HG03060 (cell line): ENCODE measurements at regions not wholly inside any gene's neighbourhood (a gene's known extent, or its start where the extent isn't known, plus 50 kb on each side); places are given as distances from the start of the nearest gene placed in this dataset.

Source experiments
- ATAC-seq: cut with Tn5 transposase; IDR thresholded peaks from one replicate; pipeline ENCODE4 v1.9.1; 2021; ENCODE audit warnings: low read depth, moderate number of reproducible peaks; ENCODE audit not compliant: unreplicated experiment

- ATAC-seq = no peak
Measured at GRCh38 chr2:8614646-8615045, 67.2 kb upstream of the ID2 start.

DNA sequence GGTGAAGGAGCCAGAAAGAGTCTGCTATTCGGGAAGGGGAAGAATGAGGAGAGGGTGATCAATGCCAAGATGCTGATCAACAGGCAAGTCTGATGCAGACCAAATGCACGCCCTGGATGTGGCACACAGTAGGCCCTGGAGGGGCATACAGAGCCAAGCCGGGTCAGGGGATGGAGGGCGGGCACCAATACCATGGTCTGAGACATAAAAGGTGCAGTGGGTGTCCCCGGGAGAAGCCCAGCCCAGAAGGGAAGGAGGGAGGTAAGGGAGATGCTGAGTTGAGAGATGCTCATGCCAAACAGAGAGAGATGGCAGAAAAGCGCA, 66.6 kb upstream of the ID2 start:
- no peak for ATAC-seq

GRCh38 chr2:8615576-8616281, 66.1 kb upstream of the ID2 start:
- no peak for ATAC-seq

DNA sequence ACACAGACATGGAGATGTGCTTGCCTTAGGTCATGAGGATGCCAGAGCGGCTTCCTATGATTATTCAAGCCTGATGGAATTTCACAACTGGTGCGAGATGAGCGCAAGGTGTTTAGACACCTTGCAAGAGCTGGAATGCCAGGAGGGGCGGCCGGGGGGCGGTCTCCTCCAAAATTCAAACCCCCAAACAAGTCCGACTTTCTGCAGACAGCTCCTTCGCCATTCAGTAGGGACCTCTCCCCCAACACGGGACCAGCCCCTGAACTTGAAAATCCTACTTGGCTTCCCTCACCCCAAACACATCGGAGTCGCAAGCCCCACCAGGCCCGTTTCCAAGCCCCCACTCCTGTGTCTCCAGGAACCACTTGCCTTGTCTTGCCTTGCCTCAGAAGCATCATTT, 64.8 kb upstream of the ID2 start:
- ATAC-seq = no peak

- ATAC-seq = no peak
Measured at GRCh38 chr2:8617590-8617989, 64.3 kb upstream of the ID2 start.

DNA sequence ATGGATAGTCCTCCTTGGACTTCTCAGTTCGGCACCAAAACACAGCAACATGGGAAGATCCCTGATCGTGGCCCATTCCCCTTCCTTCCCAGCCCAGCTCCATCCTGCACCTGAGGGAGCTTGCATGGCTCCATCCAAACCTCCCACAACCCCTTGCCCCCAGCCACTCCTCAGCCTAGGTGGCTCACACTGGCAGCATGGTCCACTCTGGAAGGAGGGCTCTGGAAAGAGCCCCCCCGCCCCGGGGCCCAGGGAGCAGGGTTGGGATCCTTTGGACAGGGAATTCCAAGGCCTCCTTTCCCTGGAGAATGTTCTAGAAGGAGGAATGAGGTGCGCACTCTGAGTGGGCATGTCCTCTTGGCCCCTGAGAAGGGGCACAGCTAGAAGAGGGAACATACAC, 62.8 kb upstream of the ID2 start:
- ATAC-seq = no peak

GRCh38 chr2:8620611-8621382, 61.1 kb upstream of the ID2 start:
- ATAC-seq = no peak

- ATAC-seq = no peak
Measured at GRCh38 chr2:8622199-8622911, 59.5 kb upstream of the ID2 start.

DNA sequence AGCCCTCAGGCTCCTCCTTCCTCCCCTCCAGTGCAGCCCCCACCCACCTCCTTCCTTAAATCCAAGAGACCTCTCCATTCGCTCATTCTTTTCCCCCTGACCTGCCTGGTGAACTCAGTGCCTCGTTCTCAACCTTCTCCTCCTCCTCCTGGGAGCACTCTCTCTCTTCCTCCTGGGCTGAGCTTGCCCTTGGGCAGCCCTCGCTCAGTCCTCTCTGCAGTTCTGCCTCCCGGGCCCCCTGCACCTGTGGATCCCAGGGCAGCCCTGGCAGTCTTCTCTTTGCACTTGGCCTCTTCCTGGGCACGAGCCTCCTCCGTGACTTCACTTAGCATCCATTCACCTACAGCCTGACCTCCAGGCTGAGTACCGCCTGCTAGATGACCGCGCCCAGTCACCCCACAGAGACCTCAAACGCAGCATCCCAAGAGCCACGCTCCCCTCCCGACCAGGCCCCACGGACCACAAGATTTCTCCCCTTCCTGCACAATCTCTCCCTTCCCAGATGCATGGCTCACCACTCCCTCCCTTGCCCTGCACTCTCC, 58.9 kb upstream of the ID2 start:
- no peak for ATAC-seq

- ATAC-seq = no peak
Measured at GRCh38 chr2:8623576-8623957, 58.3 kb upstream of the ID2 start.

DNA sequence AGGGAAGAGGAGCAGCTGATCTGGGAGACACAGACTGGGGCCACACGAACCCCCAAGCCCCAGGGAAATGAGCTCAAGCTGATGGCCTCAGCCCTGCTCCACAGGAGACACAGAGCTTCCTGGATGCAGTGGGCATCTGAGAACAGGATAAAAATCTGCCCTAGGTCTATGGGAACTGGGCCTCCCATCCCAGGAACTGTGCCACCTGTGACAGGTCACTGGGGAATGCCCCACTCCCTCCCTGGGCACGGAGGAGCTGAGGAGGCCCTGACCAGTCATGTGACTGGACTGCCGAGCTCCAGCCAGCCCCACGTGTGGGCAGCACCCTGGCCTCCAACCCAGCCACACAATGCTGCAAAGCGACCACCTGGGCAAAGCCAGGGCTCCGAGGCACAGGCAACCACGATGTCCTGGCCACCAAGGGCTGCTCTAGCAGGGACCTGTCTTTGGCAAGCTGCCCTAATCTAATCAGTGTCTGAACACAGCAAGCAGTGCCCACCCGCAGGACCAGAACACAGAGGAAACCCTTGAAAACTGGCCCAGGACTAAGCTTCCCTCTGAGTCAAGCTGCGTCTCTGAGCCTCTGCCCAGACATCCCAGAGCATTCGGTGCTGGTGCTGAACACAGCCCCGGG, 57.8 kb upstream of the ID2 start:
- ATAC-seq = no peak

DNA sequence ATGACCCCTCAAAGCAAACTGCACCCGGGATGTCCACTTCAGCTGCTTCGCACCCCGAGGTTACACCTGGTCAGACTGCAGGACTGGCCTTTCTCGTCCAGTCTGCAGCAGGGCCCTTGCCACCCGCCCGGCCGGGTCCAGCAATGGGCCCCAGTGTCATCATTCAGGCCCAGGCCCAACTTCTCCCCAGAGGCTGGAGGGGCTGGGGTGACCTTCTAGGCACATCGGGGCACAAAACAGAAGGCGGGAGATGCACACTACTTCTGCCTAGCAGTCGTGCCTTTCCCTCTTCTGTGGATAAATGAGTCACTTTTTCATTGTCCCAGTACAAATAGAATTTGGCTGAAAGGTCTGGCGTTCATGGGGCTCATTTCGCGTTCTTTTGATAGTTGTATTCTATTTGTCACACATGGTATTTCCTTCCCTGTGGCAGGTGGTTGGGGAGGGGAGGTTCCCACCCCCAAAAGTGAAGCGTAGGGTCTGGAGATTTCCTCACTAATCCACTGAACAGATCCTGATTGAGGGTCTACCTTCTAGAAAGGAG, 56.9 kb upstream of the ID2 start:
- ATAC-seq = no peak

DNA sequence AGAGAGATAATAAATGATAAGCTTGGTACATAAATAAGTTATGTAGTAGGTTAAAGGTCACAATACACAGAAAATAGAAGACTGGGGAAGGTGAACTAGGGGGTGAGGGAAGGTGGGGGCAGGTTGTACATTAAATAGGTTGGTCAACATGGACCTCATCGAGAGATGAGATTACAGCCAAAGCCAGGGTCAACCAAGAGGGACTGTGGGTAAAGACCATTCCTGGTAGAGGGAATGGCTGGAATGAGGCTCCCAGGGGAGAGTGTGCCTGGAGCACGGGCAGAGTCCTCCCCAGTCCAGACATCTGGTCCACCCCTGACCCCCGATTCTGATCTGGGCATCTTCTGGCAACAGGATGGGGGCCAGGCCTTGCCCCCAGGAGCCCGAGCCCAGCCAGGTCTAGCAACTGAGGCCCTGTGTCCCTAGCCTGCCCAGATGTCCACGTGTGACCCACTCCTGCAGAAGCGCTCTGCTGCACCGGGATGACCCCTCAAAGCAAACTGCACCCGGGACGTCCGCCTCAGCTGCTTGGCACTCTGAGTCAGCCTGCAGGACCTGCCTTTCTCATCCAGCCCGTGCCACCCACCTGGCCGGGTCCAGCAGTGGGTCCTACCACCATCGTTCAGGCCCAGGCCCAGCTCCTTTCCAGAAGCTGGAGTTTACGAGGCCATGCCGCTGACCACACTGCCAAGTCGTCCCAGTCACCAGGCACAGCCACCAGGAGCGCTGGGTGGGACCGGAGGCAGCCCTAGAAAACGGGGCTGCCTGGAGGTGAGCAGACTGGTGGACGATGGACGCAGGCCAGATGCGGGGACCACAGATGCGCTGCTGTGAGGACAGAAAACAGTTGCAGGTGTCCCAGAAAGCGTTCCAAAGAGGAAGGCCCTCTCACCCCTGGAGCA, 56.2 kb upstream of the ID2 start:
- ATAC-seq = no peak

- no peak for ATAC-seq
Measured at GRCh38 chr2:8626572-8626971, 55.3 kb upstream of the ID2 start.

DNA sequence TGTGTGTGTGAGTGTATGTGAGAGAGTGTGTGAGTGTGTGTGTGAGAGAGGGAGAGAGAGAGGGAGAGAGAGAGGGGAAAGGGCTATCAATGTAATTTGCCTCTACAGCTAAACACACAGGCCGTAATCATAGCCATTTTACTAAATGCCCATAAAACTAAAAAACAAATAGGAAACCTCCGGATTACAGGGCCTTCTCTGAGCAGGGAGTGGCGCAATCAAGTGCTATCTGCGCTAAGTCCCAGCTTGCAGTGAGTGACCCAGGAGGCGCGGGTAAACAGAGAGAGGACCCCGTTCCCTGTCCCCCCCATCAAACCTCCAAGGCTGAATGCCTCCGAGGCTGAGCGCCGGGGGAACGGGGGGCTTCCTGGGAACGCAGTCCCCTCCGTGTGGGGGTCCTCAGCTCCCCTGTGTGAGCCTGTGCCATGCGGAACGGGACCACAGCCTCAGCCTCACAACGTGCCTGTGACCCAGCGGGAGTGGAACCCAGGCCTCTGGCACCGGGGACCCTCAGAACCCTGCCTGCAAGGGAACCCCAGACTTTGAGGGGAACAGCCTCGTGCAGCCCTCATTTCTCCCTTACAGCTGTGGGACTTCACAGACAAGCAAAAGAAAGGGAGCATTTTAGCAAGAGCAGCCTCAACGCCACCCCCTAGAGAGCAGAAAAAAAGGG, 54.7 kb upstream of the ID2 start:
- ATAC-seq = no peak

DNA sequence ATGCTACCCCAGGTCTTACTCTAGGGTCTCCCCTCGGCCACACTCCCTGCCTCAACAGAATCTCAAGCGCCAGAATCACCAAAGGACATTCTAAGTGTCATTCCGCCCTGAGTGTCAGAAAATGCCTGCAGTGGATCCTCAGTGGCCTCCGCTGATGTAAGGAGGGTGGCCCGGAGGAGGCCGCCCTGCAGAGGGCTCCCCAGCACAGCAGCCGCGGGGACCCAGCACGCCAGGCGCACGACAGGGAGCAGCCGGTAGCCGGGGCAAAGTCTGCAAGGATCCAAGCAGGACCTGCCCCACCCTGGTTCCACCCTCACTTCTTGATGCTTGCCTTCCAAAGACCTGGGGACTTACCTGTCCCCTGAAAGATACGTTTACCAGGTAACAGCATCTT, 54.2 kb upstream of the ID2 start:
- ATAC-seq = no peak

DNA sequence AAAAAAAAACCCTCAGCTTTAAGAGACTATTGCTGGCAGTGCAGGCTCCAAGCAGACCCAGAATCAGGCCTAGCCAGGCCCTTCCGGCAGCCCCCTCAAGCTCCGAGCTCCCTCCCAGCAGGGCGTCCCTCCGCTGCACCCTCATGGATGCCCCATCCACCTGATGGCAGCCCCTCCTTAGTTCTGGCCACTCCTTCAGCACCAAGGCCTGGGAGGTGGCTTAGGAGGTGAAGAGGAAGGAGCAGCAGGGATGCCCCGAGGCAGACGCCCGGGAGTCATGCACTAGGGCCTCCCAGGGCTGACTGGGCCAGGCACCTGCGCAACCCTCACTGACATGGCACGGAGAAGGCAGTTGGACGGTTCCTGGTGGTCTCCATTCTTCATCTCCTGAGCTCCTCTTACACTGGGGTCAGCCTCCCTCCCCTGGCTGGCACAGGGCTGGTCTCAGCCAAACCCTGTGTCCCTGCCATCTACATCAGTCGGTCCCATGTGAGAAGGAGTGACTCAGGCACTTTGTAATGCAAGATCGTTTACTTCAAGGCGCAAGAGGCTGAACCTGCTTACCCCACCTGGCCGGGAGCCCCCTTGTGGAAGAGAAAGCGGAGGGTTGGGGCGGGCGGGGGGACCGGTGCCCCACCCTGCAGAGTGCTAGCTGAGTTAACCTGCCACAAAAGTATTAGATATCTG, 53.5 kb upstream of the ID2 start:
- no peak for ATAC-seq

GRCh38 chr2:8628866-8629209, 53.0 kb upstream of the ID2 start:
- ATAC-seq = no peak

DNA sequence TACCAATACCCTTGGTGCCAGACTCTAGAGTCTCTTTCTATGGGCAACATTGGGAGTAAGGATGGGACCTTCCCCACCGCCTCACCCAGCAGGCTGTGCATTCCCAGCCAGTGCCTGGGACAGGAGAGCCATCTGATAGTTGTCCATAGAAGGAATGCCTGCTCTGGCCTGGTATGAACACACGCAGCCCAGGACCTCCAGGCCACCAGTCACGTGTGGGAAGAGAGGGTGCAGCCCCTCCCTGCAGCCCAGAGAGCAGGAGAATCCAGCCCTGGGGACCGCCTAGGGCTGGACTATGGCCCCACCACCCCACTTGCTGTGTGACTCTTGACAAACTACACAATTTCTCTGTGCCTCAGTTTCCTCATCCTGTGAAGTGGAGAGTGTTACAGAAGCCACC, 52.5 kb upstream of the ID2 start:
- ATAC-seq = no peak
